NT2/D1 (cell line): ENCODE measurements at regions not wholly inside any gene's neighbourhood (a gene's known extent, or its start where the extent isn't known, plus 50 kb on each side); places are given as distances from the start of the nearest gene placed in this dataset.

Experiments used
- YY1 ChIP-seq: IDR thresholded peaks from 2 replicates; pipeline ENCODE4 v1.6.1; 2011; ENCODE audit not compliant: insufficient read length, insufficient read depth
- ZNF274 ChIP-seq: IDR thresholded peaks from 2 replicates; pipeline ENCODE4 v1.6.1; 2011; ENCODE audit warnings: mild to moderate bottlenecking, low read depth, low read length

- TF ChIP-seq ZNF274 (no peak), YY1 (no peak)
Observed at GRCh38 chr1:194273660-194274059, 1087.2 kb upstream of the B3GALT2 start.
